Loucy (cell line): ENCODE measurements at regions not wholly inside any gene's neighbourhood (a gene's known extent, or its start where the extent isn't known, plus 50 kb on each side); places are given as distances from the start of the nearest gene placed in this dataset.

Experiments
- EZH2phosphoT487 ChIP-seq: fragments of 200-600 bp; IDR thresholded peaks from 2 replicates; pipeline ENCODE4 v1.6.1; 2018; ENCODE audit warnings: antibody characterized with exemption, mild to moderate bottlenecking, moderate library complexity, borderline replicate concordance
- TF ChIP-seq, protein P1 (sequence below): fragments of 200-600 bp; sonication (generic); conservative IDR thresholded peaks from 2 replicates; pipeline ENCODE4 v1.5.1; 2014; ENCODE audit warnings: mild to moderate bottlenecking, antibody characterized with exemption, low read length

DNA sequence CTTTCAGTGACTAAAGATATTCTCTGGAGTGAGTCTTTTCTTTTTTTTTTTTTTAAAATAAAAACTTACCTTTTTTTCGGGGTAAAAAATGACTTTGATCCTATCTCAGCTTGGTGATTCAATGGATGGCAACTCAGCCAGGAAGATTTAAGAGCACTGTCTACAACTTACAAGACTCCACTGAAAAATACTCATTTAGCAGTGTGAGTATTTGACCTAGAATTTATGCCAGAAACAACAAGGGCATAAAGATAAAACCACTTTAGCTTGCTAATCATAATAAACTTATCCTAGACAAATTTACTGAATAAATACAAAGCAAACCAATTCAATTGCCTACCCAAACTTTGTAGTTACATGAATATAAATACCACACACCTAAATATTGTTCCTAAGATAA lies 446.6 kb downstream of the RPS29 start:
- TF ChIP-seq, protein P1, sequence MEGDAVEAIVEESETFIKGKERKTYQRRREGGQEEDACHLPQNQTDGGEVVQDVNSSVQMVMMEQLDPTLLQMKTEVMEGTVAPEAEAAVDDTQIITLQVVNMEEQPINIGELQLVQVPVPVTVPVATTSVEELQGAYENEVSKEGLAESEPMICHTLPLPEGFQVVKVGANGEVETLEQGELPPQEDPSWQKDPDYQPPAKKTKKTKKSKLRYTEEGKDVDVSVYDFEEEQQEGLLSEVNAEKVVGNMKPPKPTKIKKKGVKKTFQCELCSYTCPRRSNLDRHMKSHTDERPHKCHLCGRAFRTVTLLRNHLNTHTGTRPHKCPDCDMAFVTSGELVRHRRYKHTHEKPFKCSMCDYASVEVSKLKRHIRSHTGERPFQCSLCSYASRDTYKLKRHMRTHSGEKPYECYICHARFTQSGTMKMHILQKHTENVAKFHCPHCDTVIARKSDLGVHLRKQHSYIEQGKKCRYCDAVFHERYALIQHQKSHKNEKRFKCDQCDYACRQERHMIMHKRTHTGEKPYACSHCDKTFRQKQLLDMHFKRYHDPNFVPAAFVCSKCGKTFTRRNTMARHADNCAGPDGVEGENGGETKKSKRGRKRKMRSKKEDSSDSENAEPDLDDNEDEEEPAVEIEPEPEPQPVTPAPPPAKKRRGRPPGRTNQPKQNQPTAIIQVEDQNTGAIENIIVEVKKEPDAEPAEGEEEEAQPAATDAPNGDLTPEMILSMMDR = no peak
- TF ChIP-seq EZH2phosphoT487 = no peak
